Osteocyte (in vitro differentiated cells): ENCODE measurements at regions not wholly inside any gene's neighbourhood (a gene's known extent, or its start where the extent isn't known, plus 50 kb on each side); places are given as distances from the start of the nearest gene placed in this dataset.
"Not testable (repeated sequence)": the region's sequence is repeated elsewhere in the genome, so short reads cannot be mapped to it uniquely, and the experiment has no call there.

Source experiments
- DNase-seq: peaks from one replicate; pipeline ENCODE4 v3.0.0; 2021; ENCODE audit warnings: mixed read lengths; ENCODE audit not compliant: unreplicated experiment; ENCODE audit errors: extremely low spot score
- H3K27ac Mint-ChIP-seq: one replicate; pipeline ENCODE4 v1.8.0; 2021; ENCODE audit warnings: mild to moderate bottlenecking, mixed read lengths; ENCODE audit not compliant: unreplicated experiment
- H3K27me3 Mint-ChIP-seq: one replicate; pipeline ENCODE4 v1.8.0; 2021; ENCODE audit warnings: mixed read lengths; ENCODE audit not compliant: unreplicated experiment
- H3K36me3 Mint-ChIP-seq: one replicate; pipeline ENCODE4 v1.8.0; 2021; ENCODE audit warnings: mixed read lengths; ENCODE audit not compliant: unreplicated experiment
- H3K4me1 Mint-ChIP-seq: one replicate; pipeline ENCODE4 v1.8.0; 2021; ENCODE audit warnings: mixed read lengths; ENCODE audit not compliant: unreplicated experiment
- H3K4me3 Mint-ChIP-seq: one replicate; pipeline ENCODE4 v1.8.0; 2021; ENCODE audit warnings: mild to moderate bottlenecking, moderate library complexity, mixed read lengths; ENCODE audit not compliant: unreplicated experiment
- H3K9me3 Mint-ChIP-seq: one replicate; pipeline ENCODE4 v1.8.0; 2021; ENCODE audit warnings: mixed read lengths; ENCODE audit not compliant: unreplicated experiment
- TF ChIP-seq, protein P1 (sequence below): fragments of 200-600 bp; sonication (generic); IDR thresholded peaks from 2 replicates; pipeline ENCODE4 v1.5.0; 2021; ENCODE audit warnings: antibody characterized with exemption, mild to moderate bottlenecking, moderate library complexity

DNA sequence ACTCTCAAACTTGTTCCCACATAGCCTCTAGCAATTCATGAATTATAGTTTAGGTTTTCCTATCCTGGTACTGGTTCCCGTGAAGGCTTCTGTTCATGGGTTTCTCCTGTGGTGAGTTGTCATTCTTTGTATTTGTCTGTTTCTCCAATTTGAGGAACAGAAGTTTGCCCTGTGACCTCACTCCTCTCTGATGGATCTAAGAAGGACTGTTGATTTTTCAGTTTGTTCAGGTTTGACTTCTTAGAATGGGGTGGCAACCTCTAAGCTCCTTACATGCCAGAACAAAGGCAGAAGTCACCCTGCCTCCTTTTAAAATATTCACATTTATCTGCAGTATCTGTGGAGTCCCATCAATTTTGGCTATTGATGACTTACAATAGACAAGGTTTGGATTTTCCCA lies 354.0 kb downstream of the SPRY2 start:
- peaks cover 10% of the 10 kb centered on the region for H3K9me3 Mint-ChIP-seq
- H3K27me3 Mint-ChIP-seq, result no peaks in the 10 kb centered on the region
- DNase-seq, result no peak
- H3K4me3 Mint-ChIP-seq, result no peak overlapping the region
- TF ChIP-seq, protein P1, sequence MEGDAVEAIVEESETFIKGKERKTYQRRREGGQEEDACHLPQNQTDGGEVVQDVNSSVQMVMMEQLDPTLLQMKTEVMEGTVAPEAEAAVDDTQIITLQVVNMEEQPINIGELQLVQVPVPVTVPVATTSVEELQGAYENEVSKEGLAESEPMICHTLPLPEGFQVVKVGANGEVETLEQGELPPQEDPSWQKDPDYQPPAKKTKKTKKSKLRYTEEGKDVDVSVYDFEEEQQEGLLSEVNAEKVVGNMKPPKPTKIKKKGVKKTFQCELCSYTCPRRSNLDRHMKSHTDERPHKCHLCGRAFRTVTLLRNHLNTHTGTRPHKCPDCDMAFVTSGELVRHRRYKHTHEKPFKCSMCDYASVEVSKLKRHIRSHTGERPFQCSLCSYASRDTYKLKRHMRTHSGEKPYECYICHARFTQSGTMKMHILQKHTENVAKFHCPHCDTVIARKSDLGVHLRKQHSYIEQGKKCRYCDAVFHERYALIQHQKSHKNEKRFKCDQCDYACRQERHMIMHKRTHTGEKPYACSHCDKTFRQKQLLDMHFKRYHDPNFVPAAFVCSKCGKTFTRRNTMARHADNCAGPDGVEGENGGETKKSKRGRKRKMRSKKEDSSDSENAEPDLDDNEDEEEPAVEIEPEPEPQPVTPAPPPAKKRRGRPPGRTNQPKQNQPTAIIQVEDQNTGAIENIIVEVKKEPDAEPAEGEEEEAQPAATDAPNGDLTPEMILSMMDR, result no peak
- H3K4me1 Mint-ChIP-seq, result peaks cover 26% of the 10 kb centered on the region
- H3K36me3 Mint-ChIP-seq, result no peaks in the 10 kb centered on the region
- H3K27ac Mint-ChIP-seq, result peak overlapping the region; percentile 39

DNA sequence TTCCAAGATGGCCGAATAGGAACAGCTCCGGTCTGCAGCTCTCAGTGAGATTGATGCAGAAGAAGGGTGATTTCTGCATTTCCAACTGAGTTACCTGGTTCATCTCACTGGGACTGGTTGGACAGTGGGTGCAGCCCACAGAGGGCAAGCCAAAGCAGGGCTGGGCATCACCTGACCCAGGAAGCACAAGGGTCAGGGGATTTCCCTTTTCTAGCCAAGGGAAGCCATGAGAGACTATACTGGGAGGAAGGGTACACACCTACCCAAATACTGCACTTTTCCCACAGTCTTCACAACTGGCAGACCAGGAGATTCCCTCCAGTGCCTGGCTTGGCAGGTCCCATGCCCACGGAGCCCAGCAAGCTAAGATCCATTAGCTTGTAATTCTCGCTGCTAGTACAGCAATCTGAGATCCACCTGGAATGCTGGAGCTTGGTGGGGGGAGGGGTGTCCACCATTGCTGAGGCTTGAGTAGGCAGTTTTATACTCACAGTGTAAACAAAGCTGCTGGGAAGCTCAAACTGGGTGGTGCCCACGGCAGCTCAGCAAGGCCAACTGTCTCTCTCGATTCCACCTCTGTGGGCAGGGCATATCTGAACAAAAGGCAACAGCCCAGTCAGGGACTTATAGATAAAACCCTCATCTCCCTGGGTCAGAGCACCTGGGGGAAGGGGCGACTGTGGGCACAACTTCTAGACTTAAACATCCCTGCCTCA lies 365.8 kb downstream of the SPRY2 start:
- not testable (repeated sequence) for H3K27me3 Mint-ChIP-seq, DNase-seq, H3K27ac Mint-ChIP-seq, H3K4me3 Mint-ChIP-seq, H3K4me1 Mint-ChIP-seq
- H3K36me3 Mint-ChIP-seq, result peaks cover 11% of the 10 kb centered on the region
- H3K9me3 Mint-ChIP-seq, result peaks cover 43% of the 10 kb centered on the region

DNA sequence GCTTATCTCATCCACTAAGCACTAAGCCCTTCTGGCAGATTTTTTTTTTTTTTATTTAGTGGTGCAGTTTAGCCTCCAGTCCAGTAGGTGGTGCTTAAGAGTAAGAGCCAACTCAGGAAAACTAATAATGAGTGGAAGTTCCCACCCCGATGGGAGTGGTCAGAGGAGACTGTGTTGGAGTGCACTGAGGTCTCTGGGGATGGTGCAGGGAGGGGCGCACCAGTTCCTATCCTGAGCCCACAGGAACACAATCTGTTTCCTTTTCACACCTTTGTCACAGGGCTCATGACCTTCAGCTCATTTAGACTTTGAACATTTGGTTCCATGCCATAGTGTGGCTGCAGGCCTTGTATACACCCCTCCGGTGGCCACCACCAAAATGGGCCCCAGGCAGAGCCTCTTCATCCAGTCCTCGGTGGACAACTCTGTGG lies 367.4 kb downstream of the SPRY2 start:
- H3K4me1 Mint-ChIP-seq, result no peaks in the 10 kb centered on the region
- peaks cover 11% of the 10 kb centered on the region for H3K36me3 Mint-ChIP-seq
- H3K27me3 Mint-ChIP-seq, result no peaks in the 10 kb centered on the region
- no peak overlapping the region for H3K27ac Mint-ChIP-seq
- peaks cover 47% of the 10 kb centered on the region for H3K9me3 Mint-ChIP-seq
- DNase-seq, result no peak
- H3K4me3 Mint-ChIP-seq, result no peak overlapping the region
- TF ChIP-seq, protein P1, result peak; percentile 49

DNA sequence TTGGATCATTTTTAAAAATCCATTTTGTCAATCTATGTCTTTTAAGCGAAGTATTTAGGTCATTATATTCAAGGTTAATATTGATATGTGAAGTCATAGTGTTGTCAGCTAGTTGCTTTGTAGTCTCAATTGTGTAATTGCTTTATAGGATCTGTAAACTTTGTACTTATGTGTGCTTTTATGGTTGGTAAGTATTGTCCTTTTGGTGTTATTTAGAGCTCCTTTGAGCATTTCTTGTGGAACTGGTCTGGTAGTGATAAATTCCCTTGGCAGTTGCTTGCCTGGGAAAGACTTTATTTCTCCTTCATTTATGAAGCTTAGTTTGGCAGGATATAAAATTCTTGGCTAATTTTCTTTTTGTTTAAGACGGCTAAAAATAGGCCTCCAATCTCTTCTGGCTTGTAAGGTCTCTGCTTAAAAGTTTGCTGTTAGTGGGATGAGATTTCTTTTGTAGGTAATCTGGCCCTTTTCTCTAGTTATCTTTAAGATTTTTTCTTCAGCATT lies 368.8 kb downstream of the SPRY2 start:
- no peaks in the 10 kb centered on the region for H3K4me1 Mint-ChIP-seq
- no peak for DNase-seq
- peaks cover 11% of the 10 kb centered on the region for H3K36me3 Mint-ChIP-seq
- no peaks in the 10 kb centered on the region for H3K27me3 Mint-ChIP-seq
- H3K9me3 Mint-ChIP-seq, result peaks cover 34% of the 10 kb centered on the region
- TF ChIP-seq, protein P1, result no peak
- H3K4me3 Mint-ChIP-seq, result no peak overlapping the region
- no peak overlapping the region for H3K27ac Mint-ChIP-seq

DNA sequence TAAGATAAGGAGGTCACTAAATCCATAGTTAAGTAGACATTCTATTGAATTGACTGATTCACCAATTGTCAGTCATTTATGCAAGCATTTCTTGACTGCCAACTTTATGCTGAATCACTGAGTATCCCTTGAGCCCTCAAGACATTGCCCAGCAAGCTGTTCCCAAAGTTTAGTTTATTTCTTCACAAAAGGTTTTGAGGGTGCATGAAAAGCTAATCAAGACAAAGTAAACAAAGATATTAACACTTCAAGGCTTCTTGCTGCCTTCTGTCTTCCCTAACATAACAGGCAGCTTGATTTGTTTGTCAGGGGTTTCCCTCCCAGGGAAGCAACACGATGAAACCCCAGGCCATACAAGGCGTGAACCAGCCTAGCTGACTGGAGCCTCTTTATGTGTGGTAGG lies 374.4 kb downstream of the SPRY2 start:
- Mint-ChIP-seq H3K27ac (no peak overlapping the region), H3K4me1 (peaks cover 6% of the 10 kb centered on the region), H3K9me3 (peaks cover 20% of the 10 kb centered on the region), H3K27me3 (no peaks in the 10 kb centered on the region), H3K36me3 (no peaks in the 10 kb centered on the region), H3K4me3 (no peak overlapping the region)
- DNase-seq, result no peak
- TF ChIP-seq, protein P1, result no peak
